Liver (tissue), 8 donors: ENCODE measurements at regions not wholly inside any gene's neighbourhood (a gene's known extent, or its start where the extent isn't known, plus 50 kb on each side); places are given as distances from the start of the nearest gene placed in this dataset.

ENCODE experiments used
- DNase-seq: peaks from one replicate; pipeline ENCODE4 v3.0.0-alpha.2; 2017; ENCODE audit warnings: low spot score
- H3K27ac ChIP-seq, 2 donors: one replicate each; pipeline ENCODE4 v1.7.0; 2013; ENCODE audit warnings: inconsistent platforms in 2 of 2, low read length in 2 of 2, control low read depth in 1 of 2, low read depth in 1 of 2, mild to moderate bottlenecking in 1 of 2
- H3K27me3 ChIP-seq, 4 donors: one replicate each; pipeline versions ENCODE4 v1.6.1 to v1.7.0; 2013; ENCODE audit warnings: low read length in 3 of 4, inconsistent platforms in 1 of 4, mild to moderate bottlenecking in 1 of 4, moderate library complexity in 1 of 4; ENCODE audit not compliant: control insufficient read depth in 4 of 4, insufficient read depth in 4 of 4
- H3K36me3 ChIP-seq, 4 donors: one replicate each; pipeline versions ENCODE4 v1.6.1 to v1.7.0; 2013; ENCODE audit warnings: low read length in 3 of 4, mild to moderate bottlenecking in 3 of 4, low read depth in 1 of 4, moderate library complexity in 1 of 4; ENCODE audit not compliant: control insufficient read depth in 4 of 4, insufficient read depth in 3 of 4
- H3K4me1 ChIP-seq, 4 donors: one replicate each; pipeline versions ENCODE4 v1.6.1 to v1.7.0; 2013; ENCODE audit warnings: low read length in 3 of 4, mild to moderate bottlenecking in 3 of 4, moderate library complexity in 1 of 4; ENCODE audit not compliant: control insufficient read depth in 4 of 4, insufficient read depth in 4 of 4
- H3K4me3 ChIP-seq, 3 donors: one replicate each; pipeline versions ENCODE4 v1.6.1 to v1.7.0; 2013; ENCODE audit warnings: low read length in 3 of 3, control low read depth in 1 of 3, low read depth in 1 of 3, mild to moderate bottlenecking in 1 of 3
- H3K9ac ChIP-seq, 2 donors: one replicate each; pipeline ENCODE4 v1.7.0; 2013; ENCODE audit warnings: low read length in 2 of 2, mild to moderate bottlenecking in 2 of 2, moderate library complexity in 2 of 2, control low read depth in 1 of 2, low read depth in 1 of 2
- H3K9me3 ChIP-seq, 4 donors: one replicate each; pipeline versions ENCODE4 v1.6.1 to v1.7.0; 2013; ENCODE audit warnings: low read length in 3 of 4; ENCODE audit not compliant: control insufficient read depth in 4 of 4
- ATF3 ChIP-seq: IDR thresholded peaks from 2 replicates; pipeline ENCODE4 v1.6.1; 2016; ENCODE audit warnings: antibody characterized with exemption
- CTCF ChIP-seq: fragments of 150-350 bp; IDR thresholded peaks from 2 replicates; pipeline ENCODE4 v1.5.1; 2017; ENCODE audit warnings: improper control_type of control experiment, low read depth, low read length; ENCODE audit not compliant: missing input control
- EGR1 ChIP-seq, 2 donors: IDR thresholded peaks; 2 replicates each; pipeline ENCODE4 v1.6.1; 2016 to 2018; ENCODE audit warnings: antibody characterized with exemption in 2 of 2, low read depth in 2 of 2
- FOXA1 ChIP-seq: IDR thresholded peaks from 2 replicates; pipeline ENCODE4 v1.6.1; 2016; ENCODE audit warnings: antibody characterized with exemption
- FOXA2 ChIP-seq: IDR thresholded peaks from 2 replicates; pipeline ENCODE4 v1.6.1; 2016; ENCODE audit warnings: antibody characterized with exemption
- GABPA ChIP-seq, 2 donors: IDR thresholded peaks in 1 of 2; conservative IDR thresholded peaks in 1 of 2; 2 replicates each; pipeline ENCODE4 v1.6.1; 2016; ENCODE audit warnings: antibody characterized with exemption in 2 of 2, mild to moderate bottlenecking in 1 of 2, moderate library complexity in 1 of 2
- HNF4A ChIP-seq, 2 donors: conservative IDR thresholded peaks; 2 replicates each; pipeline ENCODE4 v1.6.1; 2016; ENCODE audit warnings: antibody characterized with exemption in 2 of 2, mild to moderate bottlenecking in 2 of 2
- HNF4G ChIP-seq: IDR thresholded peaks from 2 replicates; pipeline ENCODE4 v1.6.1; 2016; ENCODE audit warnings: antibody characterized with exemption
- JUND ChIP-seq, 2 donors: IDR thresholded peaks; 2 replicates each; pipeline ENCODE4 v1.6.1; 2016; ENCODE audit warnings: antibody characterized with exemption in 2 of 2
- MAX ChIP-seq: IDR thresholded peaks from 2 replicates; pipeline ENCODE4 v1.6.1; 2016; ENCODE audit warnings: antibody characterized with exemption
- NR2F2 ChIP-seq: IDR thresholded peaks from 2 replicates; pipeline ENCODE4 v1.6.1; 2016; ENCODE audit warnings: antibody characterized with exemption
- RAD21 ChIP-seq, 2 donors: IDR thresholded peaks; 2 replicates each; pipeline ENCODE4 v1.6.1; 2016; ENCODE audit warnings: antibody characterized with exemption in 2 of 2, mild to moderate bottlenecking in 2 of 2
- RXRA ChIP-seq, 2 donors: IDR thresholded peaks; 2 replicates each; pipeline ENCODE4 v1.6.1; 2017 to 2018; ENCODE audit warnings: antibody characterized with exemption in 2 of 2, mild to moderate bottlenecking in 1 of 2
- SP1 ChIP-seq: IDR thresholded peaks from 2 replicates; pipeline ENCODE4 v1.6.1; 2018; ENCODE audit warnings: antibody characterized with exemption, mild to moderate bottlenecking
- TAF1 ChIP-seq: conservative IDR thresholded peaks from 2 replicates; pipeline ENCODE4 v1.6.1; 2016; ENCODE audit warnings: antibody characterized with exemption, mild to moderate bottlenecking
- YY1 ChIP-seq: IDR thresholded peaks from 2 replicates; pipeline ENCODE4 v1.6.1; 2016; ENCODE audit warnings: antibody characterized with exemption, mild to moderate bottlenecking
- WGBS: extraction: QIAGEN DNeasy Blood & Tissue Kit; methylation state at CpG from one replicate; pipeline ENCODE4 v1.1.7; 2013; 5-methylcytosine and 5-hydroxymethylcytosine counted together
- TF ChIP-seq, protein P1 (sequence below): IDR thresholded peaks from 2 replicates; pipeline ENCODE4 v1.6.1; 2016; ENCODE audit warnings: antibody characterized with exemption
- TF ChIP-seq, protein P2 (sequence below): IDR thresholded peaks from 2 replicates; pipeline ENCODE4 v1.6.1; 2016; ENCODE audit warnings: antibody characterized with exemption, mild to moderate bottlenecking
- donor health status: healthy.
- donor health status: healthy.
- donor health status: healthy.
- donor health status: healthy.
- donor health status: healthy.

GRCh38 chr10:121076776-121077715, 225.9 kb downstream of the WDR11 start (continued):
- TF ChIP-seq MAX = no peak

GRCh38 chr10:121078036-121078435, 226.9 kb downstream of the WDR11 start:
- Histone ChIP-seq H3K4me3 (no peak overlapping the region), H3K9me3 (no peaks in the 10 kb centered on the region), H3K36me3 (no peaks in the 10 kb centered on the region), H3K27me3 (no peaks in the 10 kb centered on the region), H3K27ac (no peak overlapping the region), H3K9ac (no peak overlapping the region), H3K4me1 (no peaks in the 10 kb centered on the region)
- no peak for DNase-seq
- 76% methylated on average over 8 of the region's 8 CpGs for WGBS
- TF ChIP-seq FOXA2 (no peak), SP1 (no peak), RAD21 (IDR thresholded peaks at IDR 0.05) (no peak), YY1 (no peak), TAF1 (no peak), HNF4A (conservative IDR thresholded peaks at IDR 0.05) (no peak), RXRA (IDR thresholded peaks at IDR 0.05) (no peak), GABPA (IDR thresholded peaks at IDR 0.05 in 1 of 2, conservative IDR thresholded peaks at IDR 0.05 in 1 of 2) (no peak), CTCF (no peak), NR2F2 (no peak), ATF3 (no peak), HNF4G (no peak), EGR1 (IDR thresholded peaks at IDR 0.05; ENCODE audit: low read depth in 2 of 2) (no peak), FOXA1 (no peak), MAX (no peak), JUND (IDR thresholded peaks at IDR 0.05) (no peak)
- TF ChIP-seq, protein P1, sequence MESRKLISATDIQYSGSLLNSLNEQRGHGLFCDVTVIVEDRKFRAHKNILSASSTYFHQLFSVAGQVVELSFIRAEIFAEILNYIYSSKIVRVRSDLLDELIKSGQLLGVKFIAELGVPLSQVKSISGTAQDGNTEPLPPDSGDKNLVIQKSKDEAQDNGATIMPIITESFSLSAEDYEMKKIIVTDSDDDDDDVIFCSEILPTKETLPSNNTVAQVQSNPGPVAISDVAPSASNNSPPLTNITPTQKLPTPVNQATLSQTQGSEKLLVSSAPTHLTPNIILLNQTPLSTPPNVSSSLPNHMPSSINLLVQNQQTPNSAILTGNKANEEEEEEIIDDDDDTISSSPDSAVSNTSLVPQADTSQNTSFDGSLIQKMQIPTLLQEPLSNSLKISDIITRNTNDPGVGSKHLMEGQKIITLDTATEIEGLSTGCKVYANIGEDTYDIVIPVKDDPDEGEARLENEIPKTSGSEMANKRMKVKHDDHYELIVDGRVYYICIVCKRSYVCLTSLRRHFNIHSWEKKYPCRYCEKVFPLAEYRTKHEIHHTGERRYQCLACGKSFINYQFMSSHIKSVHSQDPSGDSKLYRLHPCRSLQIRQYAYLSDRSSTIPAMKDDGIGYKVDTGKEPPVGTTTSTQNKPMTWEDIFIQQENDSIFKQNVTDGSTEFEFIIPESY = no peak
- TF ChIP-seq, protein P2, sequence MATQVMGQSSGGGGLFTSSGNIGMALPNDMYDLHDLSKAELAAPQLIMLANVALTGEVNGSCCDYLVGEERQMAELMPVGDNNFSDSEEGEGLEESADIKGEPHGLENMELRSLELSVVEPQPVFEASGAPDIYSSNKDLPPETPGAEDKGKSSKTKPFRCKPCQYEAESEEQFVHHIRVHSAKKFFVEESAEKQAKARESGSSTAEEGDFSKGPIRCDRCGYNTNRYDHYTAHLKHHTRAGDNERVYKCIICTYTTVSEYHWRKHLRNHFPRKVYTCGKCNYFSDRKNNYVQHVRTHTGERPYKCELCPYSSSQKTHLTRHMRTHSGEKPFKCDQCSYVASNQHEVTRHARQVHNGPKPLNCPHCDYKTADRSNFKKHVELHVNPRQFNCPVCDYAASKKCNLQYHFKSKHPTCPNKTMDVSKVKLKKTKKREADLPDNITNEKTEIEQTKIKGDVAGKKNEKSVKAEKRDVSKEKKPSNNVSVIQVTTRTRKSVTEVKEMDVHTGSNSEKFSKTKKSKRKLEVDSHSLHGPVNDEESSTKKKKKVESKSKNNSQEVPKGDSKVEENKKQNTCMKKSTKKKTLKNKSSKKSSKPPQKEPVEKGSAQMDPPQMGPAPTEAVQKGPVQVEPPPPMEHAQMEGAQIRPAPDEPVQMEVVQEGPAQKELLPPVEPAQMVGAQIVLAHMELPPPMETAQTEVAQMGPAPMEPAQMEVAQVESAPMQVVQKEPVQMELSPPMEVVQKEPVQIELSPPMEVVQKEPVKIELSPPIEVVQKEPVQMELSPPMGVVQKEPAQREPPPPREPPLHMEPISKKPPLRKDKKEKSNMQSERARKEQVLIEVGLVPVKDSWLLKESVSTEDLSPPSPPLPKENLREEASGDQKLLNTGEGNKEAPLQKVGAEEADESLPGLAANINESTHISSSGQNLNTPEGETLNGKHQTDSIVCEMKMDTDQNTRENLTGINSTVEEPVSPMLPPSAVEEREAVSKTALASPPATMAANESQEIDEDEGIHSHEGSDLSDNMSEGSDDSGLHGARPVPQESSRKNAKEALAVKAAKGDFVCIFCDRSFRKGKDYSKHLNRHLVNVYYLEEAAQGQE = no peak
